ENCODE measurements at regions not wholly inside any gene's neighbourhood (a gene's known extent, or its start where the extent isn't known, plus 50 kb on each side); places are given as distances from the start of the nearest gene placed in this dataset.
"Not testable (repeated sequence)": the region's sequence is repeated elsewhere in the genome, so short reads cannot be mapped to it uniquely, and the experiment has no call there.

- no peak for TF ChIP-seq CTCF (IDR thresholded peaks at IDR 0.05; ENCODE audit: low read depth, low read length, missing control alignments)
- DNase-seq (ENCODE audit: low read depth) = no peak
- no peak overlapping the region for H3K4me3 ChIP-seq (ENCODE audit: low read depth, low read length)
Observed at GRCh38 chr2:147607379-147607778, 237.4 kb upstream of the ACVR2A start.

- H3K4me3 ChIP-seq (ENCODE audit: low read depth, low read length) = no peak overlapping the region
- TF ChIP-seq CTCF (IDR thresholded peaks at IDR 0.05; ENCODE audit: low read depth, low read length, missing control alignments) = no peak
- no peak for DNase-seq (ENCODE audit: low read depth)
Observed at GRCh38 chr2:147603876-147604275, 241.0 kb upstream of the ACVR2A start.

GRCh38 chr2:147603447-147603846, 241.4 kb upstream of the ACVR2A start:
- no peak overlapping the region for H3K4me3 ChIP-seq (ENCODE audit: low read depth, low read length)
- TF ChIP-seq CTCF (IDR thresholded peaks at IDR 0.05; ENCODE audit: low read depth, low read length, missing control alignments) = no peak
- no peak for DNase-seq (ENCODE audit: low read depth)

- no peak overlapping the region for H3K4me3 ChIP-seq (ENCODE audit: low read depth, low read length)
- no peak for DNase-seq (ENCODE audit: low read depth)
- no peak for TF ChIP-seq CTCF (IDR thresholded peaks at IDR 0.05; ENCODE audit: low read depth, low read length, missing control alignments)
Observed at GRCh38 chr2:147600646-147601045, 244.2 kb upstream of the ACVR2A start.

- TF ChIP-seq CTCF (IDR thresholded peaks at IDR 0.05; ENCODE audit: low read depth, low read length, missing control alignments) = no peak
- no peak overlapping the region for H3K4me3 ChIP-seq (ENCODE audit: low read depth, low read length)
- DNase-seq (ENCODE audit: low read depth) = no peak
Observed at GRCh38 chr2:147600223-147600622, 244.6 kb upstream of the ACVR2A start.

GRCh38 chr2:147595200-147595599, 249.6 kb upstream of the ACVR2A start:
- DNase-seq (ENCODE audit: low read depth) = no peak
- no peak overlapping the region for H3K4me3 ChIP-seq (ENCODE audit: low read depth, low read length)
- TF ChIP-seq CTCF (IDR thresholded peaks at IDR 0.05; ENCODE audit: low read depth, low read length, missing control alignments) = no peak

GRCh38 chr2:147594038-147594437, 250.8 kb upstream of the ACVR2A start:
- DNase-seq (ENCODE audit: low read depth) = no peak
- H3K4me3 ChIP-seq (ENCODE audit: low read depth, low read length) = no peak overlapping the region
- TF ChIP-seq CTCF (IDR thresholded peaks at IDR 0.05; ENCODE audit: low read depth, low read length, missing control alignments) = no peak

- not testable (repeated sequence) for DNase-seq (ENCODE audit: low read depth); H3K4me3 ChIP-seq (ENCODE audit: low read depth, low read length)
Observed at GRCh38 chr2:147592784-147593183, 252.0 kb upstream of the ACVR2A start.

All from GM12864 (cell line).